CD4-positive, alpha-beta memory T cell (primary cell): ENCODE measurements at regions not wholly inside any gene's neighbourhood (a gene's known extent, or its start where the extent isn't known, plus 50 kb on each side); places are given as distances from the start of the nearest gene placed in this dataset.

Source experiments
- CTCF ChIA-PET: fragments of 350-600 bp; sonication (Branson Sonifier 250); formaldehyde crosslinking; loops from one replicate; lab custom pipeline; 2021; ENCODE audit warnings: inconsistent platforms; ENCODE audit not compliant: partially characterized antibody; lab: Charles Lee
- POLR2A ChIA-PET: fragments of 350-600 bp; sonication (Branson Sonifier 250); formaldehyde crosslinking; loops from one replicate; lab custom pipeline; 2021; ENCODE audit not compliant: partially characterized antibody; lab: Charles Lee
- DNase-seq, 5 donors: peaks; one replicate each; pipeline versions ENCODE4 v3.0.0 to v3.0.0-alpha.2; 2020 to 2022; ENCODE audit warnings: mixed read lengths in 1 of 5
- H3K27ac ChIP-seq: one replicate; pipeline ENCODE4 v1.7.0; 2013; ENCODE audit warnings: low read depth, low read length
- H3K27me3 ChIP-seq: 2 replicates; pipeline ENCODE4 v1.7.0; 2013; ENCODE audit warnings: mild to moderate bottlenecking, low read length, moderate library complexity; ENCODE audit not compliant: insufficient read depth
- H3K36me3 ChIP-seq: 2 replicates; pipeline ENCODE4 v1.7.0; 2013; ENCODE audit warnings: mild to moderate bottlenecking, low read length, moderate library complexity; ENCODE audit not compliant: insufficient read depth
- H3K4me1 ChIP-seq: 2 replicates; pipeline ENCODE4 v1.7.0; 2013; ENCODE audit warnings: mild to moderate bottlenecking, low read length, moderate library complexity; ENCODE audit not compliant: insufficient read depth
- H3K4me3 ChIP-seq, 2 donors: one replicate each; pipeline ENCODE4 v1.7.0; 2013; ENCODE audit warnings: low read length in 2 of 2, mild to moderate bottlenecking in 1 of 2
- H3K9me3 ChIP-seq, 2 donors: one replicate each; pipeline ENCODE4 v1.7.0; 2013; ENCODE audit warnings: low read length in 2 of 2, control low read depth in 1 of 2; ENCODE audit not compliant: control insufficient read depth in 1 of 2
- H3K27ac Mint-ChIP-seq, 7 donors: one replicate each; pipeline ENCODE4 v1.8.0; 2020 to 2021; ENCODE audit warnings: mixed read lengths in 7 of 7, mild to moderate bottlenecking in 6 of 7, inconsistent platforms in 3 of 7, moderate library complexity in 3 of 7
- H3K27me3 Mint-ChIP-seq, 2 donors: one replicate each; pipeline ENCODE4 v1.8.0; 2020 to 2021; ENCODE audit warnings: mixed read lengths in 2 of 2
- H3K36me3 Mint-ChIP-seq, 2 donors: one replicate each; pipeline ENCODE4 v1.8.0; 2020 to 2021; ENCODE audit warnings: mixed read lengths in 2 of 2, inconsistent platforms in 1 of 2, mild to moderate bottlenecking in 1 of 2
- H3K4me1 Mint-ChIP-seq, 4 donors: one replicate each; pipeline ENCODE4 v1.8.0; 2020 to 2021; ENCODE audit warnings: mixed read lengths in 4 of 4, mild to moderate bottlenecking in 1 of 4
- H3K4me3 Mint-ChIP-seq, 8 donors: one replicate each; pipeline ENCODE4 v1.8.0; 2020 to 2021; ENCODE audit warnings: mixed read lengths in 8 of 8, mild to moderate bottlenecking in 7 of 8, moderate library complexity in 6 of 8, inconsistent platforms in 3 of 8
- H3K9me3 Mint-ChIP-seq, 8 donors: one replicate each; pipeline ENCODE4 v1.8.0; 2020 to 2021; ENCODE audit warnings: mixed read lengths in 8 of 8, mild to moderate bottlenecking in 5 of 8, inconsistent platforms in 3 of 8, moderate library complexity in 1 of 8
- intact Hi-C: fragments of 100-400 bp; cut with micrococcal nuclease; formaldehyde crosslinking; loops from one replicate; pipeline ENCODE4 v1.15.1; 2023

- Histone ChIP-seq H3K9me3 (no peaks in the 10 kb centered on the region), H3K4me3 (no peak overlapping the region), H3K36me3 (no peaks in the 10 kb centered on the region), H3K27me3 (no peaks in the 10 kb centered on the region), H3K27ac (no peak overlapping the region), H3K4me1 (no peaks in the 10 kb centered on the region)
- intact Hi-C loops, result loop anchor here (5.0 kb wide), 2 partner anchors 724 to 834 kb away; no protein-coding TSS in a partner anchor
- Mint-ChIP-seq H3K4me1 (peaks cover 0 to 4% (median 0%) of the 10 kb centered on the region in 4 donors), H3K9me3 (no peaks in the 10 kb centered on the region), H3K27ac (no peak overlapping the region), H3K4me3 (no peak overlapping the region), H3K27me3 (peaks cover 3 to 6% of the 10 kb centered on the region in 2 donors), H3K36me3 (no peaks in the 10 kb centered on the region)
- no peak for DNase-seq
- ChIA-PET POLR2A (no interaction called here), CTCF (interaction anchor here (1.0 to 1.8 kb wide), 8 partner anchors 10 to 451 kb away, joined by 3 to 6 read pairs (median 4); no protein-coding TSS in a partner anchor)
These were observed 134.5 kb downstream of the MTX3 start for GRCh38 chr5:79856456-79857055.

GRCh38 chr5:79853676-79854418 lies 137.2 kb downstream of the MTX3 start:
- H3K9me3 Mint-ChIP-seq, result no peaks in the 10 kb centered on the region
- peaks cover 4 to 5% of the 10 kb centered on the region in 2 donors for H3K27me3 Mint-ChIP-seq
- H3K4me3 Mint-ChIP-seq, result no peak overlapping the region
- H3K4me1 Mint-ChIP-seq, result peaks cover 0 to 4% (median 0%) of the 10 kb centered on the region in 4 donors
- Histone ChIP-seq H3K4me3 (no peak overlapping the region), H3K4me1 (no peaks in the 10 kb centered on the region), H3K27ac (no peak overlapping the region), H3K36me3 (no peaks in the 10 kb centered on the region), H3K9me3 (no peaks in the 10 kb centered on the region), H3K27me3 (no peaks in the 10 kb centered on the region)
- no peaks in the 10 kb centered on the region for H3K36me3 Mint-ChIP-seq
- CTCF ChIA-PET, result interaction anchor here (0.8 to 1.4 kb wide), 2 partner anchors 10 to 296 kb away, joined by 3 to 4 read pairs; no protein-coding TSS in a partner anchor
- no peak overlapping the region for H3K27ac Mint-ChIP-seq
- intact Hi-C loops, result no loop called here
- no peak for DNase-seq
- POLR2A ChIA-PET, result interaction anchor here (1.1 kb wide), 1 partner anchor 69 kb away, joined by 5 read pairs; no protein-coding TSS in a partner anchor

GRCh38 chr5:79853028-79853427 lies 138.0 kb downstream of the MTX3 start:
- H3K4me3 ChIP-seq, result no peak overlapping the region
- Mint-ChIP-seq H3K27me3 (peaks cover 3 to 4% of the 10 kb centered on the region in 2 donors), H3K4me1 (peaks cover 0 to 1% (median 0%) of the 10 kb centered on the region in 4 donors), H3K4me3 (no peak overlapping the region), H3K9me3 (no peaks in the 10 kb centered on the region), H3K27ac (no peak overlapping the region), H3K36me3 (no peaks in the 10 kb centered on the region)
- H3K36me3 ChIP-seq, result no peaks in the 10 kb centered on the region
- CTCF ChIA-PET, result interaction anchor here (1.4 kb wide), 1 partner anchor 295 kb away, joined by 4 read pairs; no protein-coding TSS in a partner anchor
- no peaks in the 10 kb centered on the region for H3K27me3 ChIP-seq
- no peak for DNase-seq
- no peaks in the 10 kb centered on the region for H3K9me3 ChIP-seq
- H3K4me1 ChIP-seq, result no peaks in the 10 kb centered on the region
- H3K27ac ChIP-seq, result no peak overlapping the region
- intact Hi-C loops, result no loop called here
- POLR2A ChIA-PET, result no interaction called here

- Mint-ChIP-seq H3K27ac (no peak overlapping the region), H3K4me3 (no peak overlapping the region), H3K27me3 (peaks cover 3 to 6% of the 10 kb centered on the region in 2 donors), H3K9me3 (no peaks in the 10 kb centered on the region), H3K4me1 (no peaks in the 10 kb centered on the region), H3K36me3 (no peaks in the 10 kb centered on the region)
- no peaks in the 10 kb centered on the region for H3K27me3 ChIP-seq
- H3K9me3 ChIP-seq, result no peaks in the 10 kb centered on the region
- DNase-seq, result no peak
- no peak overlapping the region for H3K4me3 ChIP-seq
- intact Hi-C loops, result no loop called here
- H3K27ac ChIP-seq, result no peak overlapping the region
- H3K36me3 ChIP-seq, result no peaks in the 10 kb centered on the region
- POLR2A ChIA-PET, result no interaction called here
- CTCF ChIA-PET, result no interaction called here
- H3K4me1 ChIP-seq, result no peaks in the 10 kb centered on the region
These were observed 139.6 kb downstream of the MTX3 start for GRCh38 chr5:79851391-79851863.

- CTCF ChIA-PET, result no interaction called here
- Mint-ChIP-seq H3K4me3 (no peak overlapping the region), H3K9me3 (no peaks in the 10 kb centered on the region), H3K36me3 (no peaks in the 10 kb centered on the region), H3K4me1 (no peaks in the 10 kb centered on the region), H3K27ac (no peak overlapping the region), H3K27me3 (peaks cover 3 to 6% of the 10 kb centered on the region in 2 donors)
- POLR2A ChIA-PET, result no interaction called here
- Histone ChIP-seq H3K27me3 (no peaks in the 10 kb centered on the region), H3K4me3 (no peak overlapping the region), H3K9me3 (no peaks in the 10 kb centered on the region), H3K27ac (no peak overlapping the region), H3K4me1 (no peaks in the 10 kb centered on the region), H3K36me3 (no peaks in the 10 kb centered on the region)
- DNase-seq, result no peak
- intact Hi-C loops, result no loop called here
These were observed 140.1 kb downstream of the MTX3 start for GRCh38 chr5:79850941-79851340.

GRCh38 chr5:79850316-79850822 lies 140.7 kb downstream of the MTX3 start:
- no peaks in the 10 kb centered on the region for H3K36me3 Mint-ChIP-seq
- Histone ChIP-seq H3K4me3 (no peak overlapping the region), H3K27ac (no peak overlapping the region), H3K4me1 (no peaks in the 10 kb centered on the region), H3K27me3 (no peaks in the 10 kb centered on the region), H3K9me3 (no peaks in the 10 kb centered on the region), H3K36me3 (no peaks in the 10 kb centered on the region)
- ChIA-PET CTCF (no interaction called here), POLR2A (no interaction called here)
- H3K4me3 Mint-ChIP-seq, result no peak overlapping the region
- no peak overlapping the region for H3K27ac Mint-ChIP-seq
- intact Hi-C loops, result no loop called here
- H3K4me1 Mint-ChIP-seq, result no peaks in the 10 kb centered on the region
- peaks cover 3 to 6% of the 10 kb centered on the region in 2 donors for H3K27me3 Mint-ChIP-seq
- no peaks in the 10 kb centered on the region for H3K9me3 Mint-ChIP-seq
- no peak for DNase-seq
